ENCODE measurements at regions not wholly inside any gene's neighbourhood (a gene's known extent, or its start where the extent isn't known, plus 50 kb on each side); places are given as distances from the start of the nearest gene placed in this dataset.
"Not testable (repeated sequence)": the region's sequence is repeated elsewhere in the genome, so short reads cannot be mapped to it uniquely, and the experiment has no call there.

- H3K27ac Mint-ChIP-seq, result no peak overlapping the region
- H3K9me3 Mint-ChIP-seq, result peaks cover 9 to 21% of the 10 kb centered on the region in 2 donors
- no peak overlapping the region for H3K4me3 Mint-ChIP-seq
- no peaks in the 10 kb centered on the region for H3K4me1 Mint-ChIP-seq
- H3K27me3 Mint-ChIP-seq, result no peaks in the 10 kb centered on the region
- ATAC-seq (no peak), DNase-seq (no peak)
Measured at GRCh38 chr10:125419146-125419545, 258.8 kb upstream of the CTBP2 start.

- Mint-ChIP-seq H3K4me3 (no peak overlapping the region), H3K9me3 (peaks cover 9 to 21% of the 10 kb centered on the region in 2 donors), H3K27ac (no peak overlapping the region), H3K27me3 (no peaks in the 10 kb centered on the region), H3K4me1 (no peaks in the 10 kb centered on the region)
- DNase-seq, result no peak
- no peak for ATAC-seq
Measured at GRCh38 chr10:125417605-125418004, 257.2 kb upstream of the CTBP2 start.

GRCh38 chr10:125415964-125416363, 255.6 kb upstream of the CTBP2 start:
- peaks cover 9 to 21% of the 10 kb centered on the region in 2 donors for H3K9me3 Mint-ChIP-seq
- H3K27me3 Mint-ChIP-seq, result no peaks in the 10 kb centered on the region
- ATAC-seq (no peak), DNase-seq (no peak)
- no peak overlapping the region for H3K27ac Mint-ChIP-seq
- H3K4me3 Mint-ChIP-seq, result no peak overlapping the region
- H3K4me1 Mint-ChIP-seq, result no peaks in the 10 kb centered on the region

GRCh38 chr10:125415006-125415633, 254.8 kb upstream of the CTBP2 start:
- DNase-seq (no peak), ATAC-seq (no peak)
- no peak overlapping the region for H3K27ac Mint-ChIP-seq
- H3K4me3 Mint-ChIP-seq, result no peak overlapping the region
- no peaks in the 10 kb centered on the region for H3K4me1 Mint-ChIP-seq
- H3K27me3 Mint-ChIP-seq, result no peaks in the 10 kb centered on the region
- peaks cover 9 to 19% of the 10 kb centered on the region in 2 donors for H3K9me3 Mint-ChIP-seq

GRCh38 chr10:125411724-125412123, 251.4 kb upstream of the CTBP2 start:
- H3K27me3 Mint-ChIP-seq, result peaks cover 12% of the 10 kb centered on the region
- no peak overlapping the region for H3K27ac Mint-ChIP-seq
- H3K4me3 Mint-ChIP-seq, result no peak overlapping the region
- ATAC-seq, result no peak
- peaks cover 0 to 13% of the 10 kb centered on the region in 2 donors for H3K9me3 Mint-ChIP-seq
- no peaks in the 10 kb centered on the region for H3K4me1 Mint-ChIP-seq
- no peak for DNase-seq

GRCh38 chr10:125409756-125410155, 249.4 kb upstream of the CTBP2 start:
- Mint-ChIP-seq H3K4me1 (no peaks in the 10 kb centered on the region), H3K9me3 (peaks cover 11 to 25% of the 10 kb centered on the region in 2 donors), H3K27me3 (peaks cover 16% of the 10 kb centered on the region), H3K27ac (no peak overlapping the region), H3K4me3 (no peak overlapping the region)
- ATAC-seq, result no peak
- no peak for DNase-seq

GRCh38 chr10:125407557-125407956, 247.2 kb upstream of the CTBP2 start:
- Mint-ChIP-seq H3K4me3 (no peak overlapping the region), H3K9me3 (peaks cover 23 to 39% of the 10 kb centered on the region in 2 donors), H3K27ac (no peak overlapping the region), H3K4me1 (no peaks in the 10 kb centered on the region), H3K27me3 (peaks cover 16% of the 10 kb centered on the region)
- DNase-seq, result no peak
- ATAC-seq, result no peak

- H3K27ac Mint-ChIP-seq, result no peak overlapping the region
- DNase-seq (no peak), ATAC-seq (no peak)
- H3K27me3 Mint-ChIP-seq, result peaks cover 16% of the 10 kb centered on the region
- no peaks in the 10 kb centered on the region for H3K4me1 Mint-ChIP-seq
- no peak overlapping the region for H3K4me3 Mint-ChIP-seq
- peaks cover 23 to 39% of the 10 kb centered on the region in 2 donors for H3K9me3 Mint-ChIP-seq
Measured at GRCh38 chr10:125407000-125407502, 246.7 kb upstream of the CTBP2 start.

- H3K27me3 Mint-ChIP-seq, result peaks cover 16% of the 10 kb centered on the region
- not testable (repeated sequence) for ATAC-seq, H3K4me1 Mint-ChIP-seq, DNase-seq, H3K4me3 Mint-ChIP-seq
- peak overlapping the region in 1 of 2 donors; percentile 44 for H3K27ac Mint-ChIP-seq
- peaks cover 23 to 39% of the 10 kb centered on the region in 2 donors for H3K9me3 Mint-ChIP-seq
Measured at GRCh38 chr10:125404902-125405301, 244.5 kb upstream of the CTBP2 start.

- Mint-ChIP-seq H3K27me3 (peaks cover 1% of the 10 kb centered on the region), H3K9me3 (peaks cover 21 to 24% of the 10 kb centered on the region in 2 donors), H3K27ac (no peak overlapping the region), H3K4me1 (no peaks in the 10 kb centered on the region), H3K4me3 (no peak overlapping the region)
- DNase-seq (no peak), ATAC-seq (no peak)
Measured at GRCh38 chr10:125401462-125401861, 241.1 kb upstream of the CTBP2 start.

- Mint-ChIP-seq H3K9me3 (peaks cover 8 to 10% of the 10 kb centered on the region in 2 donors), H3K4me3 (no peak overlapping the region), H3K27ac (no peak overlapping the region), H3K4me1 (no peaks in the 10 kb centered on the region), H3K27me3 (no peaks in the 10 kb centered on the region)
- DNase-seq, result no peak
- no peak for ATAC-seq
Measured at GRCh38 chr10:125399289-125399688, 238.9 kb upstream of the CTBP2 start.

- Mint-ChIP-seq H3K4me1 (no peaks in the 10 kb centered on the region), H3K27me3 (no peaks in the 10 kb centered on the region), H3K27ac (no peak overlapping the region), H3K9me3 (peaks cover 0 to 4% of the 10 kb centered on the region in 2 donors), H3K4me3 (no peak overlapping the region)
- DNase-seq, result no peak
- ATAC-seq, result no peak
Measured at GRCh38 chr10:125398270-125398669, 237.9 kb upstream of the CTBP2 start.

GRCh38 chr10:125397608-125398007, 237.2 kb upstream of the CTBP2 start:
- Mint-ChIP-seq H3K9me3 (no peaks in the 10 kb centered on the region), H3K27me3 (no peaks in the 10 kb centered on the region), H3K4me1 (no peaks in the 10 kb centered on the region), H3K27ac (no peak overlapping the region), H3K4me3 (no peak overlapping the region)
- DNase-seq (no peak), ATAC-seq (no peak)

GRCh38 chr10:125396676-125397075, 236.3 kb upstream of the CTBP2 start:
- Mint-ChIP-seq H3K4me3 (no peak overlapping the region), H3K27ac (no peak overlapping the region), H3K9me3 (no peaks in the 10 kb centered on the region), H3K4me1 (no peaks in the 10 kb centered on the region), H3K27me3 (no peaks in the 10 kb centered on the region)
- ATAC-seq, result no peak
- DNase-seq, result no peak

- H3K27ac Mint-ChIP-seq, result no peak overlapping the region
- no peaks in the 10 kb centered on the region for H3K27me3 Mint-ChIP-seq
- no peak overlapping the region for H3K4me3 Mint-ChIP-seq
- DNase-seq (no peak), ATAC-seq (no peak)
- peaks cover 0 to 7% of the 10 kb centered on the region in 2 donors for H3K9me3 Mint-ChIP-seq
- no peaks in the 10 kb centered on the region for H3K4me1 Mint-ChIP-seq
Measured at GRCh38 chr10:125392609-125393008, 232.2 kb upstream of the CTBP2 start.

- Mint-ChIP-seq H3K4me1 (no peaks in the 10 kb centered on the region), H3K27me3 (no peaks in the 10 kb centered on the region), H3K9me3 (peaks cover 0 to 7% of the 10 kb centered on the region in 2 donors), H3K4me3 (no peak overlapping the region), H3K27ac (peak overlapping the region in 1 of 2 donors; percentile 65)
- ATAC-seq, result no peak
- DNase-seq, result no peak
Measured at GRCh38 chr10:125392154-125392553, 231.8 kb upstream of the CTBP2 start.

- DNase-seq, result no peak
- Mint-ChIP-seq H3K27ac (no peak overlapping the region), H3K4me1 (no peaks in the 10 kb centered on the region), H3K4me3 (no peak overlapping the region), H3K27me3 (peaks cover 3% of the 10 kb centered on the region), H3K9me3 (peaks cover 0 to 11% of the 10 kb centered on the region in 2 donors)
- no peak for ATAC-seq
Measured at GRCh38 chr10:125389648-125390047, 229.3 kb upstream of the CTBP2 start.

All from stimulated activated naive CD8-positive, alpha-beta T cell treated with anti-CD3 and anti-CD28 coated beads, Interleukin-15, amount 100 ng/mL, for 72 hours (primary cell).